ENCODE measurements at regions not wholly inside any gene's neighbourhood (a gene's known extent, or its start where the extent isn't known, plus 50 kb on each side); places are given as distances from the start of the nearest gene placed in this dataset.

GRCh38 chr6:156160795-156161165 lies 616.4 kb upstream of the ARID1B start:
- TF ChIP-seq CTCF (IDR thresholded peaks at IDR 0.05), result no peak
- no peak for TF ChIP-seq POLR2A (IDR thresholded peaks at IDR 0.05)

Measured in suprapubic skin (tissue), 3 donors.